Endothelial cell of umbilical vein (primary cell): ENCODE measurements at regions not wholly inside any gene's neighbourhood (a gene's known extent, or its start where the extent isn't known, plus 50 kb on each side); places are given as distances from the start of the nearest gene placed in this dataset.

Experiments
- BruUV-seq: library from RNA; stranded (reverse); fragments of 400-500 nt; replicated peaks from 2 replicates; lab custom pipeline; 2021; lab: Mats Ljungman, UMichigan
- CTCF ChIA-PET: fragments of 300-600, 350-600 bp; sonication (Branson Sonifier 250); formaldehyde crosslinking; loops from one replicate; lab custom pipeline; 2021; ENCODE audit warnings: antibody characterized with exemption, inconsistent platforms; lab: Charles Lee
- POLR2A ChIA-PET: fragments of 300-600, 350-600 bp; sonication (Branson Sonifier 250); formaldehyde crosslinking; loops from one replicate; lab custom pipeline; 2021; ENCODE audit warnings: antibody characterized with exemption, inconsistent platforms; lab: Charles Lee
- DNase-seq: peaks from one replicate; pipeline ENCODE4 v3.0.0-alpha.2; 2011; ENCODE audit warnings: low read depth, low spot score
- FAIRE-seq: peaks from 2 replicates; lab custom pipeline; 2011; peaks lifted over from hg19 to GRCh38; lab: Jason Lieb, UNC
- H2AFZ ChIP-seq: 2 replicates; pipeline ENCODE4 v1.6.0; 2012; ENCODE audit warnings: low read depth, low read length, control low read depth, inconsistent platforms
- H3K27ac ChIP-seq: 2 replicates; pipeline ENCODE4 v1.5.1; 2011; ENCODE audit warnings: low read depth, mild to moderate bottlenecking, control low read depth, low read length, moderate library complexity; ENCODE audit not compliant: insufficient read depth
- H3K27me3 ChIP-seq, 2 experiments: 2 replicates each; pipeline versions ENCODE4 v1.6.0 to v1.6.1; 2011; ENCODE audit warnings: low read length in 2 of 2, mixed read lengths in 1 of 2; ENCODE audit not compliant: control insufficient read depth in 2 of 2, insufficient read depth in 2 of 2
- H3K36me3 ChIP-seq, 2 experiments: 2 replicates in 1 of 2; 3 replicates in 1 of 2; pipeline ENCODE4 v1.5.1; 2011; ENCODE audit warnings: low read length in 2 of 2, mild to moderate bottlenecking in 1 of 2, moderate library complexity in 1 of 2; ENCODE audit not compliant: control insufficient read depth in 2 of 2, insufficient read depth in 2 of 2; ENCODE audit errors: extremely low read depth in 1 of 2
- H3K4me1 ChIP-seq: 3 replicates; pipeline ENCODE4 v1.5.1; 2011; ENCODE audit warnings: mild to moderate bottlenecking, low read length; ENCODE audit not compliant: control insufficient read depth, insufficient read depth; ENCODE audit errors: extremely low read depth
- H3K4me2 ChIP-seq: 2 replicates; pipeline ENCODE4 v1.6.1; 2011; ENCODE audit warnings: low read length, control low read depth, mixed read lengths; ENCODE audit not compliant: insufficient read depth
- H3K4me3 ChIP-seq, 3 experiments: fragments of 200-600 bp in 1 of 3; sonication (generic), shearing (Covaris generic) in 1 of 3; replicated peaks in 1 of 3; 2 replicates each; pipeline ENCODE4 v1.5.1; 2011 to 2016; ENCODE audit warnings: control low read depth in 3 of 3, low read length in 3 of 3, mild to moderate bottlenecking in 2 of 3, inconsistent platforms in 1 of 3, low read depth in 1 of 3, moderate library complexity in 1 of 3; ENCODE audit not compliant: insufficient read depth in 1 of 3
- H3K79me2 ChIP-seq: 2 replicates; pipeline ENCODE4 v1.6.0; 2012; ENCODE audit warnings: low read length, inconsistent platforms; ENCODE audit not compliant: control insufficient read depth, insufficient read depth
- H3K9ac ChIP-seq: replicated peaks from 2 replicates; pipeline ENCODE3; 2011; ENCODE audit warnings: low read length, control low read depth; ENCODE audit not compliant: insufficient read depth; ENCODE audit errors: extremely low read depth
- H3K9me1 ChIP-seq: replicated peaks from 3 replicates; pipeline ENCODE4 v1.6.0; 2011; ENCODE audit warnings: mild to moderate bottlenecking, low read length; ENCODE audit not compliant: control insufficient read depth, insufficient read depth; ENCODE audit errors: extremely low read depth
- H3K9me3 ChIP-seq: replicated peaks from 2 replicates; pipeline ENCODE4 v1.5.1; 2012; ENCODE audit warnings: low read length, inconsistent platforms; ENCODE audit not compliant: control insufficient read depth, insufficient read depth
- H4K20me1 ChIP-seq: replicated peaks from 2 replicates; pipeline ENCODE3; 2011; ENCODE audit warnings: mild to moderate bottlenecking, low read length; ENCODE audit not compliant: control insufficient read depth, insufficient read depth; ENCODE audit errors: extremely low read depth
- CTCF ChIP-seq, 2 donors: IDR thresholded peaks; 1 replicate in 1 of 2; 2 replicates in 1 of 2; pipeline ENCODE4 v1.5.1; 2011; ENCODE audit warnings: low read length in 2 of 2, mild to moderate bottlenecking in 2 of 2, moderate library complexity in 2 of 2, control low read depth in 1 of 2, inconsistent platforms in 1 of 2, low read depth in 1 of 2; ENCODE audit not compliant: insufficient read depth in 1 of 2; ENCODE audit errors: extremely low read depth in 1 of 2
- EZH2 ChIP-seq: IDR thresholded peaks from 2 replicates; pipeline ENCODE4 v1.6.1; 2012; ENCODE audit warnings: borderline replicate concordance, low read depth, mild to moderate bottlenecking, moderate library complexity, low read length, inconsistent platforms; ENCODE audit not compliant: severe bottlenecking
- FOS ChIP-seq: IDR thresholded peaks from 2 replicates; pipeline ENCODE4 v1.6.1; 2011; ENCODE audit warnings: mild to moderate bottlenecking, low read length, moderate library complexity, borderline replicate concordance; ENCODE audit not compliant: insufficient read depth
- GATA2 ChIP-seq: IDR thresholded peaks from 2 replicates; pipeline ENCODE4 v1.7.0; 2011; ENCODE audit warnings: low read depth, mild to moderate bottlenecking, moderate library complexity, mixed read lengths, low read length; ENCODE audit not compliant: insufficient read length, insufficient read depth
- JUN ChIP-seq: IDR thresholded peaks from 2 replicates; pipeline ENCODE4 v1.6.1; 2011; ENCODE audit warnings: borderline replicate concordance, low read depth; ENCODE audit not compliant: insufficient read length, insufficient read depth
- MAX ChIP-seq: IDR thresholded peaks from 2 replicates; pipeline ENCODE4 v1.6.1; 2011; ENCODE audit not compliant: insufficient read depth, insufficient read length
- MYC ChIP-seq: IDR thresholded peaks from one replicate; pipeline ENCODE4 v1.6.1; 2011; ENCODE audit warnings: mild to moderate bottlenecking, low read depth, low read length
- POLR2A ChIP-seq: IDR thresholded peaks from 2 replicates; pipeline ENCODE4 v1.6.1; 2012; ENCODE audit warnings: low read depth, mild to moderate bottlenecking, control low read depth, low read length
- POLR2AphosphoS5 ChIP-seq: IDR thresholded peaks from 2 replicates; pipeline ENCODE4 v1.6.1; 2012; ENCODE audit warnings: low read depth, mild to moderate bottlenecking, control low read depth, low read length, moderate library complexity; ENCODE audit not compliant: insufficient read depth
- dilution Hi-C: fragments of 300-500 bp; cut with MboI; formaldehyde crosslinking; loops from one replicate; pipeline ENCODE4 v1.15.0; 2019; ENCODE audit warnings: low sequenced_read_pairs; ENCODE audit not compliant: extremely low pct_ligation_motif_present
- intact Hi-C: fragments of 100-400 bp; cut with micrococcal nuclease; formaldehyde crosslinking; loops from one replicate; pipeline ENCODE4 v1.10.0; 2022

- H3K36me3 ChIP-seq: no peaks in the 10 kb centered on the region
- CTCF ChIA-PET: no interaction called here
- H4K20me1 ChIP-seq: no peaks in the 10 kb centered on the region
- intact Hi-C loops (no loop called here), dilution Hi-C loops (no loop called here)
- no peak for TF ChIP-seq POLR2AphosphoS5
- no peak for TF ChIP-seq EZH2
- TF ChIP-seq FOS: no peak
- no peak for TF ChIP-seq MAX
- no peak for TF ChIP-seq JUN
- TF ChIP-seq CTCF (IDR thresholded peaks at IDR 0.05; ENCODE audit: extremely low read depth in 1 of 2, insufficient read depth in 1 of 2, low read depth in 1 of 2, low read length in 2 of 2): no peak
- no peak for TF ChIP-seq POLR2A
- no peak for TF ChIP-seq GATA2
- no peak for TF ChIP-seq MYC
- H3K79me2 ChIP-seq: no peaks in the 10 kb centered on the region
- H3K9me3 ChIP-seq: no peaks in the 10 kb centered on the region
- H3K27me3 ChIP-seq: no peaks in the 10 kb centered on the region
- H3K27ac ChIP-seq: no peak overlapping the region
- no peak overlapping the region for H2AFZ ChIP-seq
- DNase-seq (no peak), FAIRE-seq (no peak)
- H3K9me1 ChIP-seq: no peaks in the 10 kb centered on the region
- H3K4me2 ChIP-seq: no peak overlapping the region
- H3K9ac ChIP-seq: no peak overlapping the region
- no peaks in the 10 kb centered on the region for H3K4me1 ChIP-seq
- no peak overlapping the region for H3K4me3 ChIP-seq
- BruUV-seq: no TSS peak
- POLR2A ChIA-PET: no interaction called here
Measured at GRCh38 chr2:120651818-120652217, 83.8 kb upstream of the GLI2 start.
